IMR-90 (cell line): ENCODE measurements at regions not wholly inside any gene's neighbourhood (a gene's known extent, or its start where the extent isn't known, plus 50 kb on each side); places are given as distances from the start of the nearest gene placed in this dataset.
"Not testable (repeated sequence)": the region's sequence is repeated elsewhere in the genome, so short reads cannot be mapped to it uniquely, and the experiment has no call there.

Source experiments
- CTCF ChIP-seq: conservative IDR thresholded peaks from 2 replicates; pipeline ENCODE4 v1.5.1; 2012; ENCODE audit warnings: mild to moderate bottlenecking, low read depth, low read length, improper control_type of control experiment
- ELK1 ChIP-seq: fragments of 150-350 bp; IDR thresholded peaks from 2 replicates; pipeline ENCODE4 v1.6.1; 2016; ENCODE audit warnings: low read depth, mild to moderate bottlenecking, low read length, moderate library complexity, borderline replicate concordance
- MAZ ChIP-seq: IDR thresholded peaks from 2 replicates; pipeline ENCODE4 v1.6.1; 2012; ENCODE audit warnings: low read depth, mild to moderate bottlenecking, low read length, improper control_type of control experiment, moderate library complexity, borderline replicate concordance
- POLR2A ChIP-seq: IDR thresholded peaks from 2 replicates; pipeline ENCODE4 v1.6.1; 2012; ENCODE audit warnings: mild to moderate bottlenecking, low read depth, low read length
- RAD21 ChIP-seq: IDR thresholded peaks from 2 replicates; pipeline ENCODE4 v1.6.1; 2012; ENCODE audit warnings: low read length, improper control_type of control experiment
- RFX5 ChIP-seq: IDR thresholded peaks from 2 replicates; pipeline ENCODE4 v1.8.0; 2012; ENCODE audit warnings: low read depth, mild to moderate bottlenecking, low read length, moderate library complexity
- SMC3 ChIP-seq: fragments of 150-350 bp; IDR thresholded peaks from 2 replicates; pipeline ENCODE4 v1.6.1; 2016; ENCODE audit warnings: low read depth, mild to moderate bottlenecking, antibody characterized with exemption, low read length, moderate library complexity
- USF2 ChIP-seq: fragments of 150-350 bp; IDR thresholded peaks from 2 replicates; pipeline ENCODE4 v1.6.1; 2017; ENCODE audit warnings: mild to moderate bottlenecking, antibody characterized with exemption, low read length, low read depth

- TF ChIP-seq CTCF, POLR2A, MAZ, RAD21, SMC3, RFX5, ELK1, USF2: not testable (repeated sequence)
These were observed 73.3 kb upstream of the FRMPD3 start for GRCh38 chrX:107376186-107376585.
